Stimulated activated CD4-positive, alpha-beta T cell treated with anti-CD3 and anti-CD28 coated beads, Interleukin-12 subunit alpha, Interleukin-12 subunit beta, amount 100 ng/mL, for 4 hours (primary cell): ENCODE measurements at regions not wholly inside any gene's neighbourhood (a gene's known extent, or its start where the extent isn't known, plus 50 kb on each side); places are given as distances from the start of the nearest gene placed in this dataset.
A peak's percentile ranks its signal among the peaks of the same experiment; 100 is the strongest.

Experiments used
- DNase-seq: peaks from one replicate; pipeline ENCODE4 v3.0.0-alpha.2; 2020

DNA sequence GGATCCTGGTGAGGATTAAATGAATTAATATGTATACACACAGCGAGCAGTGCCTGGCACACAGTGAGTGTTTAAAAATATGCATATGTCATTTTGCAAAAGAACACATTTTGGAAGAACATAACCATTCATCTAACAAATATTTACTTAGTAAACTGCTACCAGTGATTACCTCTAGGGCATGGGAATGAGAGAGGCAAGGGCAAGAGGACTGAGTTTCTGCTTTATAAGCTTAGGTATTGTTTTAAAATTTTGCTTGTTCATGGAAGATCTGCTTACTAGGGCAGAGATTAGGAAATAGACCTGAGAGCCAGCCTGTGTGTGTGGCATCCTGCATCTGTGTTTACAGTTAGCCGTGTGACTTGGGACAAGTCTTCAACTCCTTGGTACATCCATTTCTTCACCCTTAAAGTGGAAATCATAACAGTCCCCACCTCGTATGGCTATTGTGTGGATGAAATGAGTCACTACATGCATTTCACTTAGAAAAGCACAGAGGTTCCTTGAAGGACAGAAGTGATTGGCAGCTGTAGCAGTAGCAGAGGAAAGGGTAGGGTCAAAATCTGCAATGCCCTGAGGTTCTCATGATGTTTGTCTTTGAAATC is 198.5 kb upstream of the FMN2 start:
- no peak for DNase-seq

DNA sequence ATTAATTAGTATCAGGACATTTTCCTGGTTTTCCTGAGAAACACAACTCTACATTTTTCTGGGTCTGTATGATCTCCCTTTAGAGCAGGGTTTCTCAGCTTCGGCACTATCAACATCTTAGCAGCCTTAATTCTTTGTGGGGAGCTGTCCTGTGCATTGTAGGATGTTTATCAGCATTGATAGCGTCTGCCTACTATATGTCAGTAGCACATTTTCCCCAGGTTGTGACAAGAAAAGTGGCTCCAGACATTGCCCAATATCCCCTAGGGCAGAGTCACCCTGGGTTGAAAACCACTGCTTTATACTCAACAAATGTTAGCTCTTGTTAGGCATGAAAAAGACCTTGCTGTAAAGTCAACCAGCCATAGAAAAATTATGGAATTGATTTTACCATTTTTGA is 195.1 kb upstream of the FMN2 start:
- no peak for DNase-seq

DNA sequence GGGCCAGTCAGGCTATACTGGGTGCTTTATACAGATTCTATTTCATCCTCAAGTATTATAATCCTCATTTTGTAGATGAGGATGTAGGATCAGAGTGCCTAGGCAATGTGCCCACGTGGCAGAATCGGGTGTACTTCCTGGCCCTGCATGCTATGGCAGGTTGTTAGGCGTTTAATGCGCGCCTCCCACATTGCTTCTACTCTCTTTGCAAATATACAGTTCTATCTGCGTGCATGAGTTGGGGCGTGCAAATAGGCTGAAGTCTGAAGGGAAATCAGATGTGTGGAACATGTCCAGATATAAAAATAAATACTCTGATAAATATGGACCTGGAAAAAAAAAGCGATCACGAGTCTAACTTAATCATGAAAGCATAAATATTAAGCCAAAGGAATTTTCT is 194.7 kb upstream of the FMN2 start:
- no peak for DNase-seq

DNA sequence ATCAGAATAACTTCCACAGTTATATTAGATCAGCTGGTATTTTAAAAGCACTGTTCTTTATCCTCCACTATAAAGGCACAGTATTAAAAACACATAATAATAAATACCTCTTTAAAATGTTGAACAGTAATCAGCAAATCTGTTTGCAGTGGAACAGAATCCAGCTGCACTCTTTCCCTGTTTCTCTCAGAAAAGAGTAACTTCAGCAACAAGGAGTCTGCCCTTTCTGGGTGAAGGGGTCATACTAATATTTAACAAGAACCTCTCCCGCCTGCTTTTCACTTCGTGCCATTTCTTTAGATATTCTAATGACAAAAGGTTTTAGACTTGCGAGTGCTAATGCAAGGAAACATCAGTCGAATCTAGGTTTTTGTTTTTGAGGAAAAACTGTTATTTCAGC is 194.2 kb upstream of the FMN2 start:
- no peak for DNase-seq

GRCh38 chr1:239898062-239898730 is 193.5 kb upstream of the FMN2 start:
- DNase-seq: peak; percentile 59

GRCh38 chr1:239899747-239900146 is 191.9 kb upstream of the FMN2 start:
- DNase-seq: no peak

- DNase-seq: no peak
These were observed 185.3 kb upstream of the FMN2 start for GRCh38 chr1:239906394-239906793.

DNA sequence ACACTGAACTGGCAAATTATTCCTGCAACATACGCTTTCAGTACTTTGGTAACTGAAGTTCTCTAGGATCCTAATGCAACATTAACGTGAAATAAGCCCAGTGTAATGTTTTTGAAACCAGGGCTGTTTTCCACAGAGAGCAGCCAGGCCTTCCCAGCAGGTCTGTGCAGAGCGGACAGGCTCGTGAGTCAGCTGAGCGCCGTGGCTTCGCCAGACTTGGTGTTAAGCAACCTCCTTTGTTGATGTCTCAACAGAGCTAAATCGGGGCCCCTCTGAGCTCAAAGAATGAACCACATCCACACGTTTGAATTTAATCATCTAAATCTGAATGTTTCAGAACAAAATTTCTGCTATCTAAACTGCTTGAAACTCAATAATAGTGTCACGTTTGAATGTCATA is 181.8 kb upstream of the FMN2 start:
- DNase-seq: no peak

DNA sequence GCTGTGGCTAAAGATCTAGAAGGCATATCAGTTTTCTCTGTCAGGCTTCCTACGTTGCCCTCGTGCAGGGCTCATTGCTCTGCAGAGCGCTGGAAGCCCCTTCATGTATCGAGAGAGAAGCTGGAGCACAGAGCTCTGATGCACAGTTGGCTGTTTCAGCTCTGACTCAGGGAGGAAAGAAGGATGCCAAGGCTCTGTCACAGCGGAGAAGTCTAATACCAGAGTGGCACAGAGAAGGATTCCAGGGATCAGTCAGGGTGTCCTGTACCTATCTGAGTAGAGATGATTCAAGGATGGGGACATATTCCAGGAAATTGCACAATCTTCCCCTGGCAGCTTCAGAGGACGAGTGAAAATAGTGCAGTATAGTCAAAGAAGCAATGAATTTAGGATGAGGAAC is 179.2 kb upstream of the FMN2 start:
- no peak for DNase-seq

DNA sequence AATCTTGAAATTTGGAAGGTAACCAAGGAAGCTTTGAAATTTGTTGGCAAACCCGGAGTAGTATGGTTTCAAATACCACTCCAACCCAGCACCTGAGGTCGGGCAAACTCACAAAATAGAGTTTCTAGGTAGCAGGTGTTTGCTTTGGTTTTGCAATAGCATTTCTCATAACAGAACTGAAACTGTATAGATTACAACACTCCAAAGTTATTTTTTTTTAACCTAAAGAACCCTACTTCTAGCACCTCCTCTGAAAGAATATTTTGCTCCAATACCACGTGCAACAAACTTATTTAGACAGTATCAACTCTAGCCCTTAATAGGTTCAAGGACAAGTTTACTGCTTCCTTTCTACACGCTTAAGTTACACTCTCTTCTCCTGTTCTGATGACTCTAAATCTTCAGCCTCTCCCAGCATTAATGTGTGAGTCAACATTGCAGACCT is 178.5 kb upstream of the FMN2 start:
- no peak for DNase-seq

DNA sequence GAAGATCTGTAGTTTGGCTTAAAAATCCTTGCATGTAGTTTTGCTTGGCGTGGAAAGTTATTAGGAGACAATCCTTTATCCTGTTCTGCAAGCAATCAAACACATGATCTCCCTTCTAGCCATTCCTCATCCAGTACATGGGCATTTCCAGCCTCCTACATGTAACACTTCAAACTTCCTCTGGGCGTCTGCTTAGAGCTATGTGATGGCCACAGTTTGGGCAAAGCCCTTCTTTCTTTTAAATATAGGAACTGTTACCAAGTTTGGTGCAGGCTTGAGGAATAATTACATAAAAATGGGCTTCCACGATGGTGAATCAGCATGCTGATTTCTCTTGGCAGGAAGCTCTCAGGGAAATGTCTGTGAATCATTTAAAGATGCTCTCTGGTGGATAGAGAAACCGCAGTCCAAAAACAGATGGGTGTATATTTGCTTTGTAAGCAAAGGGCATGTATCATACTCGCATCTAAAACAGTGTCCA is 176.9 kb upstream of the FMN2 start:
- DNase-seq: no peak

GRCh38 chr1:239918634-239919033 is 173.0 kb upstream of the FMN2 start:
- no peak for DNase-seq

DNA sequence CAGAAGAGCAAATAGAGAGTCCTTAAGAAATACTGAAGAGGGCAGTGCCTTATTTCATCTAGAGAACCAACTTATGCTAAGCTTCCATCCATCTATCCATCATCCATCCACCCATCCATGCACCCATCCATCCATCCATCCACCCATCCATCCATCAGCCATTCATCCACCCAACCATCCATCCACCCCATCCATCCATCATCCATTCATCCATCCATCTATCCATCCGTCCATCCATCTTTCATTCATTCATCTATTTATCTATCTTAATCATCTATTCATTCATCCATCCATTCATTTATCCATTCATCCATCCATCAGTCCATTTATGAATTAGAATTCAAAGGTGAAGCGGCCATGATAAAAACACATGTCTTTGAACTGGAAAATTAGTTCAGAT is 171.5 kb upstream of the FMN2 start:
- DNase-seq: no peak

DNA sequence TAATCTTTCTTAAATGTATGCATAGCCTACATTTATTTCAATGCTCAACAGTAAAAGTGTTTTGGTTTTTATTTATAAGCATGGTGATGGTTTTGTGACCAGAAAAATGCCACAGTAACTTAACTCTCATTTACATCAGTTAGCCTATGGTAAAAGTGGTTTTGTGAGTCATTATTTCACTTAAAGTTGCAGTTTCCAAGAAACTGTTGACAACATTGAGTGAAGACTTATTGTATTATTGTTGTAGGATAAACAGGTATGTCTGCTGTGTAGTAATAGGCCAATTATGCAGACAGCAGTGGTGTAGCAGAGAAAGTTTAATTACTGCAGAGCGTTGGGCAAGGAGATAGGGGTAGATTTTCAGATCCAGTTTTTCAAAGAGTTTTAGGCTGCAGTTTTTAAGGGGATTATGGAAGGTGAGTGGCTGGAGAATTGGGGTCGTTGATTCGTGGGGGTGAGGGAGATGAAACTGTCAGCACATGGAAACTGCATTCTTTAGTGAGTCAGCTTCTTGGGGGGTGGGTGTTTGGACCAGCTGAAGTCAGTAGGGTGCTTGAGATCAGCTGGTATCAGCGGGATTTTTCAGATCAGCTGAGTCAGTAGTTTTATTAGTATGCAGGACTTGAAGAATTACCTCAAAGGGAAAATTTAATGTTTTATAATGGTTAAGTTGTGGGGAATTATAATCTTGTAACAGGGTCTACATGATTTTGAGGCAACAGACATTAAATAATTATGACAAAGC is 168.7 kb upstream of the FMN2 start:
- no peak for DNase-seq

GRCh38 chr1:239924741-239925350 is 166.8 kb upstream of the FMN2 start:
- no peak for DNase-seq

GRCh38 chr1:239926184-239926583 is 165.5 kb upstream of the FMN2 start:
- no peak for DNase-seq

GRCh38 chr1:239929317-239929716 is 162.4 kb upstream of the FMN2 start:
- no peak for DNase-seq

DNA sequence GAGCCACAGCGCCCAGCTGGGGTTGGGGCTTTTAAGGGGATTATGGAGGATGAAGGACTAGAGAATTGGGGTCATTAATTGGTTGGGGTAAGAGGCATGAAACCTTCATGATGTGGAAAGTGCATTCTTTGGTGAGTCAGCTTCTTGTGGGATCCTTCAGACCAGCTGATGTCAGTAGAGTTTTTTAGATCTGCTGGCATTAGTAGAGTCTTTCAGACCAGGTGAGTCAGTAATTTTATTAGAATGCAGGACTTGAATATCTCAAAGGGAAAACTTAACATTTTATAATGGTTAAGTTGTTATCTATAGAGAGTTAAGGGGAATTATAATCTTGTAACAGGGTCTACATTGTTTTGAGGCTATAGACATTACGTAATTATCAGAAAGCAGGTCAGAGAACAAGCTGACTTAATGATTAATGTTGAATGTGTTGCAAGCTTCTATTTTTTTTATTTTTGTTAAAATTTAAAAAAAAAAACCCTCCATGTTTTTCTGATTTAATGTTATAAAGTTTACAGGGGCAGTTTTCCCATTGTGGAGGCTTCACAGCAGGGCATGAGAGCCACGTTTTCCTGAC is 160.9 kb upstream of the FMN2 start:
- no peak for DNase-seq

DNA sequence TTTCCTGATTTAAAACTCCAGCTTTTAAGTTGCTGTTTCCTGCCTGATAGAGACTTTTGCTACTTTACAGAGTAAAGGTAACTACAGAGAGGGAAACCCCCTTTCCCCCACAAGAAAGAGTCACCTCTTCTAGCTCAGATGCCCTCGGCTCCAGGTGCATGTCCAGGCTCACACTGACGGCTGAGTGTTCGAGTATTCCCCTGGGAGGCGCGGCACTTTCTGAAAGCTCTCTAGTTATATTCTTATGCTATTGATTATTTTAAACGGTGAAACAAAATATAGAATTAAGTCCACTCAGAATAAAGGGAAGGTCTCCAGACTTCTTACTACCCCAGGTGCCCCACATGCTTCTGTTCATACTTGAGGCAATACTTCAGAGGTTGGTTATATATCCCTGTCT is 160.3 kb upstream of the FMN2 start:
- DNase-seq: no peak

GRCh38 chr1:239939602-239940001 is 152.1 kb upstream of the FMN2 start:
- DNase-seq: no peak

GRCh38 chr1:239943761-239944160 is 147.9 kb upstream of the FMN2 start:
- no peak for DNase-seq

DNA sequence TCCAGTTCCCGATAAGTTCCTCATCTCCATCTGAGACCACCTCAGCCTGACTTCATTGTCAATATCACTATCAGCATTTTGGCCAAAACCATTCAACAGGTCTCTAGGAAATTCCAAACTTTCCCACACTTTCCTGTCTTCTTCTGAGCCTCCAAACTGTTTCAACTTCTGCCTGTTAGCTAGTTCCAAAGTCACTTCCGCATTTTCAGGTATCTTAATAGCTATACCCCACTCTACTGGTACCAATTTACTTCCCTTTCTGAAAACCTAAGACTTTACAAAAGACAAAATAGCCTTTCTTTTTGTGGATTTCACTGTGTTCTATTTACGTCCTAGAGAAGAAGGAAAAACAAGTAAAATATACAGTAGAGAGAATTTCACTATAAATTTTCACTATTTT is 147.0 kb upstream of the FMN2 start:
- no peak for DNase-seq

- DNase-seq: no peak
These were observed 143.9 kb upstream of the FMN2 start for GRCh38 chr1:239947801-239948200.
